SK-N-SH (cell line): ENCODE measurements at regions not wholly inside any gene's neighbourhood (a gene's known extent, or its start where the extent isn't known, plus 50 kb on each side); places are given as distances from the start of the nearest gene placed in this dataset.

ENCODE experiments used
- CTCF ChIA-PET: fragments of 300-600, 350-600 bp; formaldehyde crosslinking; extraction: SDS; loops from one replicate; lab custom pipeline; 2021; lab: Yijun Ruan, JAX
- POLR2A ChIA-PET: fragments of 350-600 bp; sonication (Branson Sonifier 250); formaldehyde crosslinking; extraction: SDS; loops from one replicate; lab custom pipeline; 2020; ENCODE audit warnings: antibody characterized with exemption, inconsistent platforms; lab: Yijun Ruan, JAX
- DNase-seq: peaks from one replicate; pipeline ENCODE4 v3.0.0; 2012
- H2AFZ ChIP-seq: fragments of 200-600 bp; sonication (generic); 2 replicates; pipeline ENCODE4 v1.8.1; 2016; ENCODE audit warnings: antibody characterized with exemption, mild to moderate bottlenecking, low read depth
- H3F3A ChIP-seq: fragments of 200-600 bp; sonication (generic); replicated peaks from 2 replicates; pipeline ENCODE3; 2016; ENCODE audit warnings: antibody characterized with exemption, mild to moderate bottlenecking; ENCODE audit not compliant: insufficient read depth
- H3K27ac ChIP-seq, 2 experiments: fragments of 200-500 bp in 1 of 2; fragments of 200-600 bp in 1 of 2; sonication (Bioruptor generic) in 1 of 2; sonication (generic), shearing (Covaris generic) in 1 of 2; 2 replicates each; pipeline versions ENCODE4 v1.5.1 to v1.6.1; 2014 to 2016; ENCODE audit warnings: low read depth in 2 of 2, inconsistent platforms in 1 of 2, low read length in 1 of 2, mild to moderate bottlenecking in 1 of 2, mixed read lengths in 1 of 2
- H3K27me3 ChIP-seq: fragments of 200-600 bp; sonication (generic), shearing (Covaris generic); 2 replicates; pipeline ENCODE4 v1.6.1; 2016; ENCODE audit warnings: mixed run types; ENCODE audit not compliant: insufficient read depth
- H3K36me3 ChIP-seq, 2 experiments: fragments of 200-500 bp in 1 of 2; fragments of 200-600 bp in 1 of 2; sonication (Bioruptor generic) in 1 of 2; sonication (generic) in 1 of 2; replicated peaks in 1 of 2; 2 replicates each; pipeline versions ENCODE3 to v1.5.1; 2014 to 2016; ENCODE audit warnings: low read length in 1 of 2, mild to moderate bottlenecking in 1 of 2; ENCODE audit not compliant: insufficient read depth in 2 of 2, control insufficient read depth in 1 of 2
- H3K4me1 ChIP-seq, 2 experiments: fragments of 200-500 bp in 1 of 2; fragments of 200-600 bp in 1 of 2; sonication (Bioruptor generic) in 1 of 2; sonication (generic), shearing (Covaris generic) in 1 of 2; 2 replicates each; pipeline versions ENCODE4 v1.5.1 to v1.6.1; 2014 to 2016; ENCODE audit warnings: low read depth in 1 of 2, low read length in 1 of 2, mixed run types in 1 of 2; ENCODE audit not compliant: insufficient read depth in 2 of 2, control insufficient read depth in 1 of 2
- H3K4me2 ChIP-seq: fragments of 200-600 bp; sonication (generic), shearing (Covaris generic); 2 replicates; pipeline ENCODE4 v1.6.1; 2017; ENCODE audit warnings: mixed run types
- H3K4me3 ChIP-seq, 2 experiments: fragments of 200-500 bp in 1 of 2; fragments of 200-600 bp in 1 of 2; sonication (Bioruptor generic) in 1 of 2; sonication (generic), shearing (Covaris generic) in 1 of 2; 2 replicates each; pipeline versions ENCODE4 v1.5.1 to v1.8.1; 2014 to 2016; ENCODE audit warnings: low read depth in 2 of 2, inconsistent platforms in 1 of 2, low read length in 1 of 2, mild to moderate bottlenecking in 1 of 2, mixed read lengths in 1 of 2, moderate library complexity in 1 of 2
- H3K79me2 ChIP-seq: fragments of 200-600 bp; sonication (generic); 2 replicates; pipeline ENCODE4 v1.8.1; 2017; ENCODE audit warnings: mild to moderate bottlenecking; ENCODE audit not compliant: insufficient read depth
- H3K9ac ChIP-seq: fragments of 200-600 bp; sonication (generic); 2 replicates; pipeline ENCODE4 v1.6.1; 2017; ENCODE audit warnings: mixed run types
- H3K9me2 ChIP-seq: fragments of 200-600 bp; sonication (generic); 2 replicates; pipeline ENCODE4 v1.6.1; 2017; ENCODE audit warnings: mixed run types
- H3K9me3 ChIP-seq: fragments of 200-600 bp; sonication (generic); 2 replicates; pipeline ENCODE4 v1.6.1; 2017; ENCODE audit warnings: mixed run types, mild to moderate bottlenecking, moderate library complexity
- H4K20me1 ChIP-seq: fragments of 200-600 bp; sonication (generic); 2 replicates; pipeline ENCODE4 v1.6.1; 2017; ENCODE audit warnings: mild to moderate bottlenecking, mixed run types; ENCODE audit not compliant: insufficient read depth
- CTCF ChIP-seq: fragments of 200-600 bp; sonication (generic); IDR thresholded peaks from 2 replicates; pipeline ENCODE4 v1.6.1; 2017; ENCODE audit warnings: antibody characterized with exemption, mild to moderate bottlenecking, moderate library complexity
- EZH2phosphoT487 ChIP-seq: fragments of 200-600 bp; sonication (generic); IDR thresholded peaks from 2 replicates; pipeline ENCODE4 v1.6.1; 2017; ENCODE audit warnings: low read depth, mixed run types, mild to moderate bottlenecking, antibody characterized with exemption, moderate library complexity, borderline replicate concordance
- FOXJ3 ChIP-seq: sonication (generic); formaldehyde crosslinking; IDR thresholded peaks from 2 replicates; pipeline ENCODE4 v1.5.1; 2020; ENCODE audit warnings: mild to moderate bottlenecking, missing genetic modification reagents
- GATA2 ChIP-seq: sonication (generic); formaldehyde crosslinking; IDR thresholded peaks from 2 replicates; pipeline ENCODE4 v1.5.0; 2020; ENCODE audit warnings: mild to moderate bottlenecking, missing genetic modification reagents
- IRF3 ChIP-seq: fragments of 150-350 bp; IDR thresholded peaks from 2 replicates; pipeline ENCODE4 v1.6.1; 2016; ENCODE audit warnings: mild to moderate bottlenecking, low read depth, low read length
- JUND ChIP-seq: IDR thresholded peaks from 2 replicates; pipeline ENCODE4 v1.4.0; 2012
- MAX ChIP-seq: IDR thresholded peaks from 2 replicates; pipeline ENCODE4 v1.4.0; 2012; ENCODE audit warnings: low read depth
- MEF2A ChIP-seq: IDR thresholded peaks from 2 replicates; pipeline ENCODE4 v1.4.0; 2012; ENCODE audit warnings: low read depth, borderline replicate concordance
- MXI1 ChIP-seq: IDR thresholded peaks from 2 replicates; pipeline ENCODE4 v1.6.1; 2012; ENCODE audit warnings: mild to moderate bottlenecking, low read depth, low read length, improper control_type of control experiment
- NFIC ChIP-seq: IDR thresholded peaks from 2 replicates; pipeline ENCODE4 v1.4.0; 2012; ENCODE audit warnings: borderline replicate concordance
- NRF1 ChIP-seq: IDR thresholded peaks from 2 replicates; pipeline ENCODE4 v1.6.1; 2012; ENCODE audit warnings: low read depth, mild to moderate bottlenecking, low read length
- PBX3 ChIP-seq: IDR thresholded peaks from 2 replicates; pipeline ENCODE4; 2012
- RFX5 ChIP-seq: IDR thresholded peaks from 2 replicates; pipeline ENCODE4 v1.6.1; 2012; ENCODE audit warnings: mild to moderate bottlenecking, improper control_type of control experiment, low read length
- SMC3 ChIP-seq: IDR thresholded peaks from 2 replicates; pipeline ENCODE4 v1.6.1; 2012; ENCODE audit warnings: low read depth, low read length, improper control_type of control experiment
- WGBS: methylation state at CpG from one replicate; pipeline ENCODE4 v1.1.6; 2017; ENCODE audit warnings: low lambda C conversion rate; 5-methylcytosine and 5-hydroxymethylcytosine counted together

GRCh38 chr1:29973406-29973805 is 737.1 kb downstream of the PTPRU start:
- H3K4me1 ChIP-seq: peaks cover 0 to 17% of the 10 kb centered on the region in 2 experiments; a peak in 1 of 4 replicates
- H3K9me2 ChIP-seq: no peaks in the 10 kb centered on the region
- H3K4me2 ChIP-seq: peak overlapping the region; percentile 34
- DNase-seq: no peak
- H3K9ac ChIP-seq: 0 out of 2 replicates have a peak overlapping the region, but pooled peaks have one; percentile 17
- no peaks in the 10 kb centered on the region for H4K20me1 ChIP-seq
- ChIA-PET CTCF (interaction anchor here (0.6 kb wide), 1 partner anchor 113 kb away, joined by 5 read pairs; no protein-coding TSS in a partner anchor), POLR2A (no interaction called here)
- H3K36me3 ChIP-seq: no peaks in the 10 kb centered on the region
- H3K27ac ChIP-seq: peak overlapping the region in 1 of 2 experiments; percentile 78; a peak in 2 of 4 replicates
- H3K4me3 ChIP-seq: no peak overlapping the region
- no peaks in the 10 kb centered on the region for H3K9me3 ChIP-seq
- no peaks in the 10 kb centered on the region for H3K27me3 ChIP-seq
- H2AFZ ChIP-seq: no peak overlapping the region
- no peaks in the 10 kb centered on the region for H3K79me2 ChIP-seq
- TF ChIP-seq NRF1 (no peak), IRF3 (no peak), NFIC (no peak), CTCF (no peak), RFX5 (no peak), MAX (no peak), EZH2phosphoT487 (no peak), MXI1 (no peak), PBX3 (no peak), SMC3 (no peak), JUND (no peak), GATA2 (CRISPR knock-in tag) (no peak), MEF2A (no peak), FOXJ3 (no peak)
- WGBS: 44% methylated on average over 3 of the region's 3 CpGs
- peaks cover 11% of the 10 kb centered on the region for H3F3A ChIP-seq
